GM18511 (cell line): ENCODE measurements at regions not wholly inside any gene's neighbourhood (a gene's known extent, or its start where the extent isn't known, plus 50 kb on each side); places are given as distances from the start of the nearest gene placed in this dataset.

Source experiments
- ATAC-seq: cut with Tn5 transposase; IDR thresholded peaks from one replicate; pipeline ENCODE4 v1.9.1; 2021; ENCODE audit warnings: mild to moderate bottlenecking, moderate library complexity; ENCODE audit not compliant: unreplicated experiment

DNA sequence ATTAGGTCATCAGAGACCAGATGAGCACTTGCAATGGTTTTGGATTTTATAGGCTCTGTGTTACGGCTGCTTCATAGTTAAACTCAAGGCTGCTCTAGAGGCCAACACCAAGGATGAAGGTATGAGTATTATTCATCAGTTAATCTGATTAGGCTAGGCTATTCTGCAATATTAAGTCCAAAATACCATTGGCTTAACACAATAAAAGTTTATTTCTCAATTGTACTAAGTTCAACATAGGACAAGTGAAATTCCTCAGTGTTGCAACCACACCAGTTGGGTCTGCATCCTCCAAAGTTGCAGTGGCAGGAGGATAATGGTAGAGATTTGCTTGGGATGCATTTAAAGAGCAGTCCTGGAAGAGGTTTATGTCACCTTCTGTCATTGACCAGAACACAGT is 538.3 kb upstream of the CDH2 start:
- ATAC-seq = no peak

DNA sequence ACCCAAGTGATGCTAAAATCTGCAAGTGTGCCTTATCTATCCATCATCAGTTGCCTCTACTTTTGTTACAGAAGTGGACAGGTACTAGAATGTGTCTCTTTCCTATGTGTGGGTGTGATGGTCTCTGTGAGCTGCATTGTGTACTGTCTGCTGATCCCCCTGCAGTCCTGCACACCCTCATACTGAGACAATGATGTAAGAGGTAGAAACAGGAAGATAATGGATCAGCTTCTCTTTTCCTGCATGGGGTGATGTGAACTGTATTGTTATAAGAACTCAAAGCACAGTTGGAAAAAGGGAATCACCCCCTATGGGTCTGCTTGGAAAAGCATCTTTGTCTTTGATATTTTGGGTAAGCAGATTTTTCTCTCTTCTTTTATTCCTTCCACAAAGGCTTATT is 537.6 kb upstream of the CDH2 start:
- no peak for ATAC-seq

DNA sequence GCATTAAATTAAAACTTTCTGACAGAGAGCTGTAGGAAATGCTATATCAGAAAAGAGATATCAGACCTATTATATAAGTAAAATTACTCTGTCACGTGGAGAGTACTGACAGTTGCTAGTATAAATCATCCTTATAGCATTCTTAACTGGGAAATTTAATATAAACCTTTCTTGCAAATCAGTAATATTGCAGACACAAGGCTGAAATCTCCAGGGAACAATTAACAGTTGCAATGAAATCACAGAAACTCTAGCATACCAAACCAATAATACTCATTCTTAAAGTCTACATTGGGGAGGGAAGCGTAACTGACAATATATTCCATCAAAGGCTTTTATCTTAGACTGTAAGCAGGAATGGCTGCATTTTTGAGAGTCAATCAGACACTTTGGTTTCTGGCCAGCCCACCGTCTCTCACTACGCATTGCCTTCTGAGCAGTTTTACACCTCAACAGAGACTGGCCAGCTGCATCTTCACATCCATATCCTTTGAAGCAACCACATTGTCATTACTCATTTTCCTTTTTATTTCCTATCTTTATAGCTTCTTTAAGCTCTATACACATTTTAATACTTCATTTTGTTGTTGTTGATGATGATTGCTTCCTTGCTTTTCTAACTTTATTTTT is 536.0 kb upstream of the CDH2 start:
- ATAC-seq = no peak

DNA sequence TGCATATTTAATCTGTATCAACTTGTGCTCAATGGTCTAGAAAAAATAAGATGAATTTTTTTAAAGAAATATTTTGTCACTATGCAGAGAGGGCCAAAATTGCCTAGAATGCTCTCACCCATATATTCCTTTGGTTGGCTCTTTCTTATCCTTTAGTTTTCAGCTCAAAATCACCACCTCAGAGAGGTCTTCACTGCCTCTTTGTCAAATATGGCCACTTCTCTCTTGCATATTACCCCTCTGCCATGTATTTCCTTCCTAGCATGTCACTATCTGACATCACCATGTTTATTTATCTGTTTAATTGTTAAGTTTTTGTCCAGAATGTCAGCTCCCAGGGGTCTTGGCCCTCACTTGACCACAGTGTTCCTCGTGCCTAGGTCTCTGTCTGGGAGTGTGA is 535.2 kb upstream of the CDH2 start:
- ATAC-seq = no peak

DNA sequence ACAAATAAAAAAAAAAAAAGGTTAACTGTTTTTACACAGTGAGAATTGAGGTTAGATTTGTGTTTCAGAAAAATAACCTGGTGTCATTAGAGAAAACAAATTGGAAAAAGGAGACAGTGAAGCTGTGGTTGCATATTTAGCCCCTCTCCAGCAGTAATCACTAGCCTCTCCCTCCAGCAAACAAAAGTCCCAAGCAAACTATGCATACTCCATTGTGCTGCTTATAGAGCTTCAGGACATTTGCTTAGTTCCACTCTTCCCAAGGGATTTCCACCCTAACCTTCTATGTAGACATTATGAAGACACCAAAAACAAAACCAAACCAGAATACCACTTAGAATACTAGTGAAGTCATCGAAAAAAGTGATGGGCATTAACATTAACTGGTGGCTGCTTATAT is 534.2 kb upstream of the CDH2 start:
- ATAC-seq = no peak

DNA sequence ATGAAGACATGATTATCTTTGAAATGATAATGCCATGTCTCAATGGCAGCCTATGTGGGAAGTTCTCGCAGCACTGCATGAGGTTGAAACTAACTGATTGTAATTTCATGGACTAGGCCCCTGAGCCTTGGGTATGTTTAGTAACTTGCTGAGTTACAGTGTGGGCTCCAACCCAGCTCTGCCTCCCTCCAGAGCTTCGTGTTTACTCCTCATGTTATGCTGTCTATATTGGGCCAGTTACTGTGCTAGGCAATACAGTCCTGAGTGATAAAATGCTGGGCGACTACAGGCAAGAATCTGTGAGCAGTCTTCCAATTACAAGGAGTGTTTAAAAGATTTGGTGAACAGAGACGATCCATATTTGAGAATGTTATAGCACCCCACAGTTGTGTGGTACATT is 530.1 kb upstream of the CDH2 start:
- no peak for ATAC-seq

DNA sequence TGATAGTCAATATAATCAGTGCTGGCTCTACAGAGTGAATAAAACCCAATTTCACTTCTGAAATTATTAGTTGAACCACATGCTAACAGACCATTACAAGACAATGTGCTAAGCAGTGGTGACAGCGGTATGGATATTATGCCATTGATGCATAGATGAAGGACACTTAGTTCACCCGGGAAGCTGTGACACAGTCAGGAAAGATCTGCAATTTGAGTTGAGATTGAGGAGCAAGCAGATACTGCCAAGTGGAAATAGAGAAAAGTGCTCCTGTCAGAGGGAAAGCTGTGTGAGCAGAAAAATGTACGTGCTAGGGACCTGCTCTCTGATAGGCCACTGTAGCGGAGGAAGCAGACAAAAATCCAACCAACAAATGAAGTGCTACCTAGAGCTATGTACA is 529.5 kb upstream of the CDH2 start:
- no peak for ATAC-seq

DNA sequence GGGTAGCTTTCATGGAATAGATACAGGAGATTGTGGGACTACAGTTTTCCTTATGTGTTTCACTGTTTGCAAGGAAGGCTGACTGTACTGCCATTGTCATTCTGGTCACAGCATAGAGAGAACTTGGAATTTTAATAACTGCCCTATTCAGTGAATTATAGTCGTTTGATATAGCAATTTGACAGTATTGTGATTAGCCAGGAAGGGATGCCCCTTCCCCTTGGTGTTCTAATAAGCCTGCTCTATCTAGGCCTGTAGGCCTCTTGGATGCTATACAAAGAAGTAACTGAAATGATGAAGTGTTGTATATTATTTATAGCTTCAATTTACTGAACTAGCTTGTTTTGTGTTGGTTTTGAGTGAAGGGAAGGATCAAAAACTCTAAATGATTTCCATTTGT is 528.6 kb upstream of the CDH2 start:
- no peak for ATAC-seq

DNA sequence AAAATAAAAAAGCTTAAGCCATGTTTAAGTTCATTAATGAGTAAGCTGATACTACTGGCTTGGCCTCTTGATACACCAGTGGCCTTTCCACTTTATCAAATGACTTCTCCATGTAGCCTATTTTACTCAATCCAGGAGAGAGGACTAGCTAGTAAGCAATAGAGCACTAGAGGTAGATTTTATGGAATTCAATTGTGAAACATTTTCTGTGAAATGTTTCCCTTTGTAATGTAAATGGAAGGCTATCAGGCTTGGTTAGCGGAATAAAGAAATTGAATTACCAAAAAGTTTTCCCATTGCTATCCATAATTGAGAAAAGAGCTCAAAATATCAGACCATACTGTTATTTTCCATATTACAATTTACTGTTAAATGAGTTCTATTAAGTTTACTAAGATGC is 515.4 kb upstream of the CDH2 start:
- no peak for ATAC-seq

DNA sequence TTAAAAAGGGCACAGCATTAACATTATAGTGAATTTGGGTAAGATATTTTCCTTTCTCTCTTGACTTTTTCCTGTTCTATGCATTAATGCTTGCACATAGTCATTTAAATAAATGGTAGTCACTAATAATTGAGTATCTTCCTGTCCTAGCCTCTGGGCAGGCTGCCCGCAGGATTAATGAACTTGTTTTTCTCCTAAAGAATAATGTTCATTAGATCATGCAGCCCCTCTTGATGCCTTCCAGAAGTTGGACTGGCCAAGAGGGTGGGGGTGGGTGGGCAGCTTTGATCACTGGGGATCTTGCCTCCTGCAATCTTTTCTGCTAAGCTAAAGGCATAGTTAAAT is 514.5 kb upstream of the CDH2 start:
- no peak for ATAC-seq

DNA sequence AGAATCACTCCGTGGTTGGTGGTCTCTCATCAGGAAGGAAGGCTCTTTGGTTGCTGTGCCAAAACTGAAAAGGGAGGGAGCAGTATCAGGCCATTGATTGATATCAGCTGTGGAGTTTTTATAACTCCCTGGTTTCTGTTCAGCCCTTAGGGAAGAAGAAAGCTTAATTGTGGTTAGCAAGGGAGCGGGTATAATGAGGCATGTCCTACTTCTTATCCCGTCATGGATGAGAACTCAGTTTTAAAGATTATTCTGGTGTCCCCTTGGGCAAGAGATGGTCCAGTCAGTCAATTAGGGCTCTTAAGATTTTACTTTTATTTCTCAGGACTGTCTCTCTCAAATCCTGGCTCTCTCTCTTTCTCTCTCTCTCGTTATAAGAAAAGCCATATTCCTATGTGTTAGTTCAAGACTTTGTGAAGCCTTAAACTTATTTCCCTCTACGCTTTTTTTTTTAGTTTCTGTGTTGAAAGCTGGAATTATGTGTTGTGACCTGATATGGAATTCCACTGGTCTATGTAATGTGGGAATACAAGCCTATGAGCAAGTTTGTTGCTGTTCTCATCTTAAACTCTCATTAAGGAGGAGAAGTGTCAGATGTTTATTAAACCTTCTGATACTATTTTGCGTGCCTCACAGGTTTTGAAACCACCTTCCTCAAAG is 514.0 kb upstream of the CDH2 start:
- no peak for ATAC-seq

DNA sequence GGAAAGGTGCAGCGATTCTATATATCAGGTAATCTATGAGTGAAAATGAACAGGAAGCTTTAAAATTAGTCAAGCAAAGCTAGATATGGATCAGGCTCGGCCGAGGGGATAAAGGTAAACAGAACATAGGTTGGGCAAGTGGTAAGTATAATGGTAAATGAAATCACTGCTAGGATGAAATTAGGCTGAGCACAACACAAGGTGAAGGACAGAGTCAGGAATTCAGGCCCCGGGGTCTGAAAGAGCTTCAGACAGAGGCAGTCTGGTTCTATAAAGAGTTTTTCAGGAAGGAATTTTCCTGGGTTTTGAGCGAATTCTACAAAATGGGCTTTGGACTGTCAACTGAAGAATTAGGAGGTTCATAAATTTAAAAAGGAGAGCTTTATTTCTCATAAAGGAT is 513.2 kb upstream of the CDH2 start:
- ATAC-seq = no peak

DNA sequence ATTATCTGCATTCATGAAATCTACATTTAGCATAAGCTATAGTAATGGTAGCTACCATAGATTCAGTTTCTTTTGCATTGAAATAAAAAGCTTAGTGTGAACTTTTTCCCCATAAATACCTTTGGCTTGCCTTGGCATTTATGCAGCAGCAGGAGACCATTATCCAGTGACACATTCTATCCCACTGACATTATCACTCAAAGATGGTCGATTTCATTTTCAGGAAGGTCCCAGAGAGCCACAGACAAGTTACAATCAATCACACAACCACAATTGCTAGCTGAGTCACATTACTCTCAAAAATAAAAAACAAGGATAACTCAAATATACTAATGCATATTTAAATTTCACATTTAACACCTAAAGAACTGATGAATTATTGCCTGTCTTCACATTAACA is 512.7 kb upstream of the CDH2 start:
- ATAC-seq = no peak

DNA sequence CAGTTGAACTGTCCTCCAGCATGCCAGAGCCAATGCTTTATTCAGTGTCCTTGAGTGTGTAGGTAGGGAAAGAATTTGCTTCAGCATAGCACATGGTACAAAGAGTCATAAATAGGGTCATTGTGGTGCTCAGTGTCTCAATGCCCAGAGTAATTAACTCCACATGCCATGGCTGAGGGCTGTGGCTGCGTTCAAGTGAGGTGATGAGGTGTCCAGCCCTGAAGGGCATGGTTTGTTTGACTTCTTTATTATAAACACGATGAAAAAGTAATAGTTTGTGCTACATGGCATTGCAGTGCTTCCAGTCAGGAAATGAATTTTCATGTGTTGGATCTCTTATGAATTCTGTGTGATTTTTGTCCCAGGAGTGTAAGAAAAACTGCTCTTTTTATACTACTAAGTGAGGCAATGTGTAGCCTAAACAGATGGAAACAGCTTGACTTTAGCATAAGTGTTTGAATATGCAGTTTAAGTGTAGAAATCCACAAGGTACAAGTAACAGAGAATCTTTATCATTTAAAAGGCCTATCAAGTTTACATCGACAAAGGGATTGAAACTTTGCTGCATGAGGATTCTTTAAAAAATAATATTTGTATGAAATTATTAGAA is 507.9 kb upstream of the CDH2 start:
- no peak for ATAC-seq

DNA sequence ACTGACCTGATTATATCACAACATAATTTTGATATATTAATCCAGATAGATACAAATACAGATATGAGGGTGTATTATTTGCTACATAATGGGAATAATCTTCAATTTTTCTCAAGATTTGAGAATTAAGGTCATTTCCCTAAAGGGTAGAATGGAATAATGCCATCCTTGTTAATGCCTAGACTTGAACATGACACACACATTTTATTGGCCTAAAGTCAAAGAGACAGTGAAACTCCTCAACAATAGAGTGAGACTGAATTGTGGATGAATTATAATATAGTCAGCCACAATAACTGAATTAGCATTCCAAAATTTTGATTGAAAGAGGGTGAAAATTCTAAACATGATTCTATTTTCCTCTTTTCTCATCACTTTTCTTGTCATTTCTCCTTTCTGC is 506.0 kb upstream of the CDH2 start:
- ATAC-seq = no peak

DNA sequence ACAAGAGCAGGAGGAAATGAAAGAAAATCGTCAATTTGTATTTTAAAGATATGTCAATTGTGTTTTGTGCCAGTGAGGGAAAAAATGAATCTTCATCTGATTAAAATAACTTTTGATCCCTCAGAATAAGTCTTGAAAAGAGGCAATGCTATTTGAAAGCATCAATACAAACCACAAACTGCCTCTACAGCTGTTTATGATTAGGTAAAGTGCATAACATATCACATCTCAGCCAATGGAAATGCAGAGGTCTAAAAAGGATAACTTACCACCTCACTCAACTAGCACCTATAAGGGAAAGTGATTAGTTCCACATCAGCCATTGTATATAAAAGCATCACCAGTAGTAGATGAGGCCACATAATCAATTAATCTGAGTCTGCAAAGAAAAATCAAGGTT is 492.2 kb upstream of the CDH2 start:
- no peak for ATAC-seq

DNA sequence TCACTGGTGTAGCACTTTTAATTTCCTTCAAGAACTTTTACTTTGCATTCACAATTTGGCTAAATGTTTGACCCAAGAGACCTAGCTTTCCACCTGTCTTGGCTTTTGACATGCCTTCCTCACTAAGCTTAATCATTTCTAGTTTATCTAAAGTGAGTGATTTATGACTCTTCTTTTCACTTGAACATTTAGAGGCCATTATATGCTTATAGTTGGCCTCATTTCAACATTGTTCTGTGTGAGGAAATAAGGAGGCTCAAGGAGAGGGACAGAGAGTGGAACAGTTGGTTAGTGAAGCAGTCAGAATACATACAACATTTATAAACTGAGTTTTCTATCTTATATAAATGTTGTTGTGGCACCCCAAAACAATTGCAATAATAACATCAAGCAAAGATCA is 489.3 kb upstream of the CDH2 start:
- ATAC-seq = no peak

DNA sequence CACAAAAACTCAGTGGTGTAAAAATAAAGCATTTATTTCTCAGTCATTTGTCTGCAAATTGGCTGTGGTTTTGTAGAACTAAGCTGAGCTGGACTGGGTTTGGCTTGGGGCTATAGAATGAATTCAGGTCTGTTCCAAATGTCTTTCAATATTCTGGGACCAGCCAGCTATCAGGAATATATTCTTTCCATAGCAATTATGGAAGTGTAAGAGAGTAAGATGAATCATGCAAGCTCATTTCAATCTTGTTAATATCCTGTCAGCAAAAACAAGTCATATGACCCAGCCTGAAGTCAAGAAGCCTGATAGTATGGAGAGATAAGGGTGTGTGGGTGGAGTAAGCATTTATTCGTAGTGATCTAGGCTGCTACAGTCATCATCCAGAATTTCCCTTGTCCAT is 481.0 kb upstream of the CDH2 start:
- ATAC-seq = no peak

DNA sequence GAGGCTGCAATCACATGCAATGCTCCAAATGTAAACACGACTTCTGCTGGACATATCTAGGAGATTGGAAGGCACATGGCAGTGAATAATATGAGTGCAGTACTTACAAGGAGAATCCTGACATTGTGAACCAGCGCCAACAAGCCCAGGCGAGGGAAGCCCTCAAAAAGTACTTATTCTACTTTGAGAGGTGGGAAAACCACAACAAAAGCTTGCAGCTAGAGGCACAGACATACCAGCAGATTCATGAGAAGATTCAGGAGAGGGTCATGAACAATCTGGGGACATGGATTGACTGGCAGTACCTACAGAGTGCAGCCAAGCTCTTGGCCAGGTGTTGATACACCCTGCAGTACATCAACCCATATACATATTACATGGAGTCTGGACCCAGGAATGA is 475.7 kb upstream of the CDH2 start:
- no peak for ATAC-seq

DNA sequence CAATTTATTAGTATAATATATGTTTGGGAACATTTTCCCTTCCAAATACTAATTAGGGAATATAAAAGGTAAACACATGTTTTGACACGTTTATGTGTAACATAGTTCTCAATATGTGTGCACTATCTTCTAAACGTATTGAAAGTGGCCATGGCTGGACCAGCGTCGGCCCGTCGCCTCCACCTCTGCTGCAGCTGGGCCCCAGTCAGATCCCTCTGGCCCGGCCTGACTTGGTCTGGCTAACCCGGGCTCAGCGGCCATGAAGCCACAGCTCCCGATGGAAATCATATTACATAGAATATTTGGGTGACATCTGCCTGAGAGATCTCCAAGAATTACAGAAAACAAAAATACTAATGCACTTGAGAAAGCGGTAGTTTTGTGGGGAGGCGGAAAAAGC is 474.4 kb upstream of the CDH2 start:
- no peak for ATAC-seq

DNA sequence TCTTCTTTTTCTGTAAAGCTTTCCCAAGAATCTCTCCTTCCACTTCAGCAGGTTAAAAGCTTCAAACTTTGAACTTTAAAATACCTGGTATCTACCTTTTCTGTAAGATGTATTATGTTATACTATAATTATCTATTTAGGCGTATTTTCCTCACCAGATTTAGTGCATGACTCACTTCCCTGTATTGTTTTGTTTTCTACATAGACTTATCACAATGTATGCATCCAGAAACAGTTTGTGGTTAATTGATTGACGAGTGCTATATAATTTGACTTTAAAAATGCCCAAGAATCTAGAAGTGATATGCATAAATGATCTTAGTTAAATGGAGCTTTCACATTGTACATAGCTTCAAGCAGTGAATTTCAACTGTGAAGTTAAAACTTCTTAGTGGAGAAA is 473.9 kb upstream of the CDH2 start:
- no peak for ATAC-seq

DNA sequence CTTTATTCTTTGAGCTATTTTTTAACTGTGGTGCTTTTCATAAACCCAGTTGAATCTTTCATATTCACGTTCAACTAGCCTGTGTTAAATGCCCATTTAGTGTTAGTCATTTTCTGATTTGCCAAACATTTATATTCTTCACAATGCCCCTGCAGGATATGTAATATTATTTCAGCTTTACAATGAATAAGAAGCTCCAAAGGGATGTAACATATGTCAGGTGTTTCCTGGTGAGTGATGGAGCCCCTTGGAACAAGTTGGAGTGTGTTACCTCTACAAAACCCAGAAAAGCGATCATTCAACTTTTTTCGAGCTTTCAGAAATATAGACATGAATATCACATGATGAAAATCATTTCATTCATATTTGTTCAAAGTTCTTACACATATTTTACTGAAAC is 471.0 kb upstream of the CDH2 start:
- no peak for ATAC-seq

DNA sequence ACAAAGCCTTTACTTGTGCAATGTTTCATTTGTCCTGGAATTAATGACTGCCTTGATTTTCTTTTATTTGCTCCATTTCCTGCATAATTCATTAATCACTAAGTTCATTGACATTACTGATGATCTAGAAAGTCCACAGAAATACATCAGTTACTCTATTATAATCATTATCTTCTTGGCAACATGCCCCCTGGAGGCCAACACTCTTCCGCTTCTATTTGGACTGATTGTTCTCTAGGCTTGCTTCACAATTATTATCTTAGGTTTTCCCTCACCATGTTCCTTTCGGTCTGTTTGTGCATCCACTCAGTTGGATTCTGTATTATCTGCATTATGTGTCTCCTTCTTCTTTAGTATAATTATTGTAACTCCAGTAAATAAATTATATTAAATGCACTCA is 461.0 kb upstream of the CDH2 start:
- ATAC-seq = no peak
